Neural cell (in vitro differentiated cells): ENCODE measurements at regions not wholly inside any gene's neighbourhood (a gene's known extent, or its start where the extent isn't known, plus 50 kb on each side); places are given as distances from the start of the nearest gene placed in this dataset.

ENCODE experiments used
- H2AFZ ChIP-seq: fragments of 200-600, 300-800 bp; sonication (generic), shearing (Covaris generic); 2 replicates; pipeline ENCODE4 v1.6.0; 2014; ENCODE audit warnings: low read depth, mild to moderate bottlenecking, antibody characterized with exemption, low read length, moderate library complexity
- H3F3A ChIP-seq: fragments of 200-600 bp; shearing (Covaris generic); 2 replicates; pipeline ENCODE4 v1.6.1; 2016; ENCODE audit warnings: mild to moderate bottlenecking, moderate library complexity, mixed read lengths, antibody characterized with exemption, low read length; ENCODE audit not compliant: insufficient read depth, poor library complexity, severe bottlenecking
- H3K27ac ChIP-seq: fragments of 200-600, 300-800 bp; sonication (generic), shearing (Covaris generic); 2 replicates; pipeline ENCODE4 v1.5.1; 2014; ENCODE audit warnings: mild to moderate bottlenecking, low read length, moderate library complexity
- H3K27me3 ChIP-seq: fragments of 300-800, 200-600 bp; sonication (generic), shearing (Covaris generic); 2 replicates; pipeline ENCODE4 v1.6.0; 2014; ENCODE audit warnings: mild to moderate bottlenecking, low read depth, low read length, moderate library complexity; ENCODE audit not compliant: insufficient read depth
- H3K36me3 ChIP-seq: fragments of 300-800, 200-600 bp; sonication (generic), shearing (Covaris generic); 2 replicates; pipeline ENCODE4 v1.5.1; 2014; ENCODE audit warnings: mild to moderate bottlenecking, antibody characterized with exemption, low read length, moderate library complexity; ENCODE audit not compliant: insufficient read depth
- H3K4me2 ChIP-seq: fragments of 300-800, 200-600 bp; sonication (generic), shearing (Covaris generic); 2 replicates; pipeline ENCODE4 v1.6.0; 2014; ENCODE audit warnings: mild to moderate bottlenecking, low read length
- H3K4me3 ChIP-seq: fragments of 300-800, 200-600 bp; sonication (generic), shearing (Covaris generic); 2 replicates; pipeline ENCODE4 v1.5.1; 2014; ENCODE audit warnings: mild to moderate bottlenecking, low read length, moderate library complexity
- H3K79me2 ChIP-seq: fragments of 200-600 bp; shearing (Covaris generic); replicated peaks from 2 replicates; pipeline ENCODE4 v1.6.0; 2014; ENCODE audit warnings: mild to moderate bottlenecking, low read length, moderate library complexity; ENCODE audit not compliant: insufficient read depth
- H3K9ac ChIP-seq: fragments of 300-800, 200-600 bp; sonication (generic), shearing (Covaris generic); 2 replicates; pipeline ENCODE4 v1.6.1; 2016; ENCODE audit warnings: mild to moderate bottlenecking, low read length, mixed read lengths
- H3K9me2 ChIP-seq: fragments of 200-600 bp; shearing (Covaris generic); 2 replicates; pipeline ENCODE4 v1.6.1; 2016; ENCODE audit warnings: mild to moderate bottlenecking, low read length, mixed read lengths; ENCODE audit not compliant: insufficient read depth
- H3K9me3 ChIP-seq: fragments of 200-600, 300-800 bp; sonication (generic), shearing (Covaris generic); 2 replicates; pipeline ENCODE4 v1.6.1; 2016; ENCODE audit warnings: mild to moderate bottlenecking, mixed run types, low read length, moderate library complexity, mixed read lengths
- H4K20me1 ChIP-seq: fragments of 200-600 bp; shearing (Covaris generic); 2 replicates; pipeline ENCODE4 v1.6.1; 2016; ENCODE audit warnings: mild to moderate bottlenecking, mixed run types; ENCODE audit not compliant: insufficient read depth
- CTCF ChIP-seq: fragments of 450-650 bp; IDR thresholded peaks from 2 replicates; pipeline ENCODE4 v1.5.1; 2014; ENCODE audit warnings: antibody characterized with exemption, mild to moderate bottlenecking, moderate library complexity; ENCODE audit not compliant: poor library complexity, severe bottlenecking
- EP300 ChIP-seq: fragments of 450-650 bp; conservative IDR thresholded peaks from 2 replicates; pipeline ENCODE4 v1.6.1; 2014; ENCODE audit warnings: antibody characterized with exemption, mild to moderate bottlenecking, moderate library complexity; ENCODE audit not compliant: poor library complexity, severe bottlenecking
- EZH2 ChIP-seq: fragments of 200-600, 300-800 bp; shearing (Covaris generic), sonication (generic); IDR thresholded peaks from 2 replicates; pipeline ENCODE4 v1.6.1; 2014; ENCODE audit warnings: antibody characterized with exemption, low read length, borderline replicate concordance, mild to moderate bottlenecking; ENCODE audit not compliant: insufficient read depth, poor library complexity, severe bottlenecking
- MXI1 ChIP-seq: fragments of 450-650 bp; conservative IDR thresholded peaks from 2 replicates; pipeline ENCODE4 v1.6.1; 2014; ENCODE audit warnings: antibody characterized with exemption, mild to moderate bottlenecking; ENCODE audit not compliant: poor library complexity, severe bottlenecking
- POLR2AphosphoS5 ChIP-seq: IDR thresholded peaks from 2 replicates; pipeline ENCODE4 v1.6.1; 2012
- RAD21 ChIP-seq: fragments of 450-650 bp; conservative IDR thresholded peaks from 2 replicates; pipeline ENCODE4 v1.6.1; 2014; ENCODE audit warnings: antibody characterized with exemption, mild to moderate bottlenecking, moderate library complexity
- SMC3 ChIP-seq: fragments of 450-650 bp; conservative IDR thresholded peaks from 2 replicates; pipeline ENCODE4 v1.6.1; 2014; ENCODE audit warnings: antibody characterized with exemption, mild to moderate bottlenecking, moderate library complexity; ENCODE audit not compliant: poor library complexity
- TAF1 ChIP-seq: IDR thresholded peaks from 2 replicates; pipeline ENCODE4 v1.6.1; 2012; ENCODE audit warnings: low read depth
- TF ChIP-seq, protein P1 (sequence below): IDR thresholded peaks from 2 replicates; pipeline ENCODE4 v1.6.1; 2012; ENCODE audit warnings: borderline replicate concordance

- H3K9me2 ChIP-seq = no peaks in the 10 kb centered on the region
- no peaks in the 10 kb centered on the region for H3K9me3 ChIP-seq
- no peak overlapping the region for H3K4me3 ChIP-seq
- H3K27ac ChIP-seq = no peak overlapping the region
- no peaks in the 10 kb centered on the region for H3K79me2 ChIP-seq
- TF ChIP-seq EP300 (no peak), EZH2 (no peak), MXI1 (no peak), TAF1 (no peak), SMC3 (no peak), RAD21 (no peak), CTCF (no peak), POLR2AphosphoS5 (no peak)
- TF ChIP-seq, protein P1, sequence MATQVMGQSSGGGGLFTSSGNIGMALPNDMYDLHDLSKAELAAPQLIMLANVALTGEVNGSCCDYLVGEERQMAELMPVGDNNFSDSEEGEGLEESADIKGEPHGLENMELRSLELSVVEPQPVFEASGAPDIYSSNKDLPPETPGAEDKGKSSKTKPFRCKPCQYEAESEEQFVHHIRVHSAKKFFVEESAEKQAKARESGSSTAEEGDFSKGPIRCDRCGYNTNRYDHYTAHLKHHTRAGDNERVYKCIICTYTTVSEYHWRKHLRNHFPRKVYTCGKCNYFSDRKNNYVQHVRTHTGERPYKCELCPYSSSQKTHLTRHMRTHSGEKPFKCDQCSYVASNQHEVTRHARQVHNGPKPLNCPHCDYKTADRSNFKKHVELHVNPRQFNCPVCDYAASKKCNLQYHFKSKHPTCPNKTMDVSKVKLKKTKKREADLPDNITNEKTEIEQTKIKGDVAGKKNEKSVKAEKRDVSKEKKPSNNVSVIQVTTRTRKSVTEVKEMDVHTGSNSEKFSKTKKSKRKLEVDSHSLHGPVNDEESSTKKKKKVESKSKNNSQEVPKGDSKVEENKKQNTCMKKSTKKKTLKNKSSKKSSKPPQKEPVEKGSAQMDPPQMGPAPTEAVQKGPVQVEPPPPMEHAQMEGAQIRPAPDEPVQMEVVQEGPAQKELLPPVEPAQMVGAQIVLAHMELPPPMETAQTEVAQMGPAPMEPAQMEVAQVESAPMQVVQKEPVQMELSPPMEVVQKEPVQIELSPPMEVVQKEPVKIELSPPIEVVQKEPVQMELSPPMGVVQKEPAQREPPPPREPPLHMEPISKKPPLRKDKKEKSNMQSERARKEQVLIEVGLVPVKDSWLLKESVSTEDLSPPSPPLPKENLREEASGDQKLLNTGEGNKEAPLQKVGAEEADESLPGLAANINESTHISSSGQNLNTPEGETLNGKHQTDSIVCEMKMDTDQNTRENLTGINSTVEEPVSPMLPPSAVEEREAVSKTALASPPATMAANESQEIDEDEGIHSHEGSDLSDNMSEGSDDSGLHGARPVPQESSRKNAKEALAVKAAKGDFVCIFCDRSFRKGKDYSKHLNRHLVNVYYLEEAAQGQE = no peak
- H3K36me3 ChIP-seq = no peaks in the 10 kb centered on the region
- no peaks in the 10 kb centered on the region for H3F3A ChIP-seq
- no peak overlapping the region for H2AFZ ChIP-seq
- no peak overlapping the region for H3K4me2 ChIP-seq
- H3K27me3 ChIP-seq = no peaks in the 10 kb centered on the region
- H4K20me1 ChIP-seq = no peaks in the 10 kb centered on the region
- no peak overlapping the region for H3K9ac ChIP-seq
Observed at GRCh38 chr4:148849581-148849980, 407.4 kb upstream of the NR3C2 start.

- TF ChIP-seq MXI1 = no peak
- TF ChIP-seq RAD21 = no peak
- Histone ChIP-seq H3K4me2 (no peak overlapping the region), H3K36me3 (no peaks in the 10 kb centered on the region), H3K9ac (no peak overlapping the region), H3K27me3 (no peaks in the 10 kb centered on the region), H3K27ac (no peak overlapping the region), H2AFZ (no peak overlapping the region), H3K4me3 (no peak overlapping the region), H4K20me1 (no peaks in the 10 kb centered on the region), H3K79me2 (no peaks in the 10 kb centered on the region), H3F3A (no peaks in the 10 kb centered on the region), H3K9me2 (no peaks in the 10 kb centered on the region), H3K9me3 (no peaks in the 10 kb centered on the region)
Observed at GRCh38 chr4:148847544-148848255, 405.5 kb upstream of the NR3C2 start.
